SKM-1 treated with dmso at 0.1 percent for 144 hours (cell line): ENCODE measurements at regions not wholly inside any gene's neighbourhood (a gene's known extent, or its start where the extent isn't known, plus 50 kb on each side); places are given as distances from the start of the nearest gene placed in this dataset.

ENCODE experiments used
- DNase-seq: peaks from one replicate; lab custom pipeline; 2025; ENCODE audit not compliant: unreplicated experiment; lab: John Stamatoyannopoulos, UW

DNA sequence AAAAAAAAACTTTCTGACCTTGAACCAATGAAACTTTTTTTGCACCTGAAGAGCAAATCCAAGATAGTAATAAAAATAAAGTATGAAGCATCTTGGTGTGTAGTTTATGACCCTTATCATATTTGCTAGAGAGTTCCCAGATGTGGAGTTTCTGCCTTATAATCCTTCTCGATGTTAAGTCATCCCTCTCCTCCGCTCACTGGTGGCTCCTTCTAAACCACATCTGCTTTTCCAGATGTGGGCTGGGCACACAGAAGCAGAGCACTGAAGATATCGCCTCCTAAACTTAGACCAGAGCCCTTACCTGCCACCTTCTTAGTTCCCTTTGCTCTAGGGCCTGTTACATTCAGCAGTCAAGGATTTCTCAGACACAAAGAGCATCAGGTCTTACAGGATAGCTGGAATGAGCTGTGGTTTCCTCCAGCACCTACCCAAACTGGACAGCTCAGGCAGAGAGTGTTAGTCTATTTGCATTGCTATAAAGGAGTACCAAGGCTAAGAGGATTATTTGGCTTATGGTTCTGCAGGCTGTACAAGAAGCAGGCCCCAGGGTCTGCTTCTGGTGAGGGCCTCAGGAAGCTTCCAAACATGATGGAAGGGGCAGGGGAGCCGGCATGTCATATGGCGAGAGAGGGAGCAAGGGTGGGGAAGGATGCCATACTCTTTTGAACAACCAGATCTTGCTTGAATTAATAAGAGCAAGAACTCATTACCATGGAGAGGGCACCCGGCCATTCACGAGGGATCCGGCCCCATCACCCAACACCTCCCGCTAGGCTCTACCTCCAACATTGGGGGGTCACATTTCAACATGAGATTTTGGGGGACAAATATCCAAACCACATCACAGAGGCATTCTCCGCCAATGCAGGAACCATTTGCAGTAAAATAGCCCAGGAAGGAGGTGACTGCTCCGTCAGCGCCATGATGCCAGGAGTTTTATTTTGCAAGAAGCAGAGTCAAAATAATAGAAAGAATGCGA is 75.6 kb upstream of the HELT start:
- DNase-seq: no peak

- DNase-seq: no peak
Measured at GRCh38 chr4:184949020-184949419, 69.3 kb upstream of the HELT start.

DNA sequence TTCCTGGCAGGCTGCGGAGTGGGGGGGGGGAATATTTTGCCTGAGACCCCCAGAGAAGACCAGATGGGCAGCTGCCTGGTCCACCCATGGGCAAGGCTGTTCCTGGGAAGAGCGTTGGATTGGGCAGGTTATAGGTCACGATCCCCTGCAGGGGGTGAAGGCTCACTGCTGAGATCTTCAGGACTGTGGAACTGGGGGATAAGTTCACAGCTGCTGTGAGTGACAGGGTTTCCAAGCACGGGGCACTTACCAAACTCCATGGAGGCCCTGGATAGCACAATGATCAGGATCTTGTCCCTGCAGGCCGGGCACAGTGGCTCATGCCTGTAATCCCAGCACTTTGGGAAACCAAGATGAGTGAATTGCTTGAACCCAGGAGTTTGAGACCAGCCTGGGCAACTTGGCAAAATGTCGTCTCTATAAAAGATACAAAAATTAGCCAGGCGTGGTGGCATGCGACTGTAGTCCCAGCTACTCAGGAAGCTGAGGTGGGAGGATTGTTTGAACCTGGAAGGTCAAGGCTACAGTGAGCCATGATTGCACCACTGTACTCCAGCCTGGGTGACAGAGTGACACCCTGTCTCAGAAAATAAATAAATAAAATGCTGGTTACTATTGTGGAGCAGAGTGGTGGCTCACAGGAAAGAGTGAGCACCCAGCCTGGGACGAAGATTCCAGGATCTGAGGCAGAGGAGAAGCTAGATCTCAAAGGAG is 68.0 kb upstream of the HELT start:
- DNase-seq: no peak

GRCh38 chr4:184950926-184951325 is 67.4 kb upstream of the HELT start:
- DNase-seq: no peak

- no peak for DNase-seq
Measured at GRCh38 chr4:184951668-184952160, 66.6 kb upstream of the HELT start.

- no peak for DNase-seq
Measured at GRCh38 chr4:184952522-184952921, 65.8 kb upstream of the HELT start.

DNA sequence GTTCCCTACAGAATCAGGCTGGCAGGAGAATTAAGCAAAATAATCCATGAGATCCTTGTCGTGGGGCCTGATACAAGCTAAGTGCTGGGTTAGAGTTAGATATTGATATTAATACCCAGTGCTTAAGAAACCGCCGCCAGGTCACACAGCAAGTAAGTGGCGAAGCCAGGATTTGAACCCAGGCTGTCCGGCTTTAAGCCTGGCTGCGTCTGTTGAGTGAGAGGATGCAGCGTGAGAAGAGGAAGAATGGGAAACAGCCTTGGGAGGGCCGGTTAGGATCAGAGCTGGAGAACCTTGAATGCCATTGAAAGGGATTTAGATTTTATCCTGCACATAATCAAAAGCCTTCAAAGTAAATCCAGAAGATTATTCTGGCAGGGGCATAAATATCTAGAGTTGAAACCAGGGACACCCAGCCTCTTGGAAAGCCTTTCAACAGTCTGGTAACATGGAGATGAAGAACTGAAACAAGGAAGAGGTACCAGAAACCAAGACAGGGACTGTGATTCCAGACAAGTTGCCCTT is 64.8 kb upstream of the HELT start:
- no peak for DNase-seq

DNA sequence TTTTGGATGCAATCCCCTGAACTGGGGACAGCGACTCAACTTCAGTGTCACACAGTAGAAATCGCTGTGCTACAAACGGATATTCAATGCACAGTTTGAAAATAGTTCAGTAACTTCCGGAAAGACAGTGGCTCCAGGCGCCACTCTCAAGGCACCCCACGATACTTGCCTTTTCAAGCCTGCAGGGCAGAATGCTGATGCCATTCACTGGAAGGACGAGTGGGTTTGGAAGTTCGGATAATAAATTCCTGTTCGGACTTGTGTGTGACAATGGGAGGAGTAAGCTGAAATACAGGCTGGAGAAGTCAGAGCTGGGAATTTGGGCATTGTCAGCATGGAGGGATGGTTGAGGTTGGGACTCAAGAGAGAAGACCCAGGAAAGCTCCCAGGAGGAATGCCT is 64.3 kb upstream of the HELT start:
- no peak for DNase-seq

- DNase-seq: no peak
Measured at GRCh38 chr4:184954482-184954881, 63.8 kb upstream of the HELT start.

GRCh38 chr4:184955116-184955515 is 63.2 kb upstream of the HELT start:
- no peak for DNase-seq

- DNase-seq: no peak
Measured at GRCh38 chr4:184955636-184956035, 62.7 kb upstream of the HELT start.

GRCh38 chr4:184957446-184958115 is 60.7 kb upstream of the HELT start:
- no peak for DNase-seq

DNA sequence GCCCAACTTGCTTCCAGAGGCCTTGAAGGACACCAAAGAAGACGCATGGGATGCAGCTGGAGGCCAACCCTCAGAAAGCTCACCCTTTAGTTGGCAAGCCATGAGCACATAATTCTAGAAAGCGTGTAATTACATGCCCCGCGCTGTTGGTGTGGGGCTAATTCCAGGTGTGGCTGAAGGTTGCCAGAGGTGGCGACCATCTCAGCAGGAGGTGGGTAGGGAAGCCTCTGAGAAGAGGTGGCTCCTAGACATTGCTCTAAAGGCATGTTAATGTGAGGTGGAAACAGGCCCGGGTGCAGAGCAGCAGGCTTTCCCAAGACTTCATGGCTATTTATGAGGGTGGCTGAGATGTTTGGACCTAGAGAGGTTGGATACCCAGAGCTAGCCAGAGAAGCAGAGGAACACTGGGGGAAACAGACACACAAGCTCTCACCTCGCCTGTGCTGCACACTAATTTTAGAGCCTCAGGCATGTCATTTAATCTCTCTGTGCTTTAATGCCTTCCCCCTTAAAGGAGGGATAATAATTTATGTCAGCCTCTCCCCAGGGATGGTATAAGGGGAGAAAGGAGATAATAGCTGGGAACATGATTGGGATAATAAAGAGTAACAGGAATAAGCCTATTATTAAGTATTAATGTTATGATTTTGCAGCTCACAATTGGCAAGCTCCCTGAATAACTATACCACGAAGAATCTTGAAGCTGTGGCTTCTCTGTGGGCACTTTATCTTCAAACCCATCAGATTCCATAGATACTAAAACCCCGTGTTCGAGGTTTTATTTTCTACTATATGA is 60.0 kb upstream of the HELT start:
- DNase-seq: no peak

- DNase-seq: no peak
Measured at GRCh38 chr4:184958923-184959210, 59.4 kb upstream of the HELT start.

DNA sequence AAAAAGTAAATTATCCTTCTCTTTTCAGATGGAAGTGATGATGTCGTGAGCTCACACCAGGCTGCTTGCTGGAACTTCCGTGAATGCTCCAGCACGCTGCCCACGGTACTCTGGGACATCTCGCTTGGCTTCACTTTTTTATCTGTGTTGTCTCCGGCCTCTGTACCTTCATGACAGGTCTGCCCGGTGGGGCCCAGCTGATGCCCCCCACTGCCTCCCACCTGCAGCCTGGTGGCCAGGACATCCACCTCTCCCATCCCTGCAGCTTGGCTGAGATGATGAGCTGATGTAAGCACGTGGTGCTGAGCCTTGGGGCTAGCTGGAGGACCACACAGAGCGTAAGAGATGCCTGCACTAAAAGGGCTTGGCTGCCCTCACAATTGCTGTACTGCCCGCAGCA is 59.0 kb upstream of the HELT start:
- no peak for DNase-seq

GRCh38 chr4:184959786-184960185 is 58.5 kb upstream of the HELT start:
- no peak for DNase-seq

GRCh38 chr4:184960505-184960971 is 57.8 kb upstream of the HELT start:
- DNase-seq: no peak

DNA sequence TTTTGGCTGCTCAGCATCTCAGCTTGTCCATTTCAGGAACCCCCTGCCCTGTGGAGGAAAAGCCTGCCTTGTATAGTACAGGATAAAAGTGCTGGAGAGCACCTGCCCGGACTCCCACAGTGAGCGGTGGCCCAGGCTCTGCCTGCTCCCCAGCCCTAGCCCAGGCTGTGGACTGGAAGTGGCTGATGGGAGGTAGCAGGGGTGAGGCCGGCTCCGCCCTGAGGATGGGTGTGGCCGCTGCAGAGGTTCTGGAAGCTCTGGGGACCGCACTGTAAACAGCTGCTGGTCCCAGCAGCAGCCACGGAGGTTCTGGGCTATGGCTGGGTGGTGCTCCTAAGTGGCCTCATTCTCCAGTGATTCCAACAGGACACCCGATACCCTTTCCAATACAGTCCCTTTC is 56.6 kb upstream of the HELT start:
- no peak for DNase-seq

- no peak for DNase-seq
Measured at GRCh38 chr4:184962125-184962638, 56.1 kb upstream of the HELT start.
